ENCODE measurements at regions not wholly inside any gene's neighbourhood (a gene's known extent, or its start where the extent isn't known, plus 50 kb on each side); places are given as distances from the start of the nearest gene placed in this dataset.
A peak's percentile ranks its signal among the peaks of the same experiment; 100 is the strongest.

DNA sequence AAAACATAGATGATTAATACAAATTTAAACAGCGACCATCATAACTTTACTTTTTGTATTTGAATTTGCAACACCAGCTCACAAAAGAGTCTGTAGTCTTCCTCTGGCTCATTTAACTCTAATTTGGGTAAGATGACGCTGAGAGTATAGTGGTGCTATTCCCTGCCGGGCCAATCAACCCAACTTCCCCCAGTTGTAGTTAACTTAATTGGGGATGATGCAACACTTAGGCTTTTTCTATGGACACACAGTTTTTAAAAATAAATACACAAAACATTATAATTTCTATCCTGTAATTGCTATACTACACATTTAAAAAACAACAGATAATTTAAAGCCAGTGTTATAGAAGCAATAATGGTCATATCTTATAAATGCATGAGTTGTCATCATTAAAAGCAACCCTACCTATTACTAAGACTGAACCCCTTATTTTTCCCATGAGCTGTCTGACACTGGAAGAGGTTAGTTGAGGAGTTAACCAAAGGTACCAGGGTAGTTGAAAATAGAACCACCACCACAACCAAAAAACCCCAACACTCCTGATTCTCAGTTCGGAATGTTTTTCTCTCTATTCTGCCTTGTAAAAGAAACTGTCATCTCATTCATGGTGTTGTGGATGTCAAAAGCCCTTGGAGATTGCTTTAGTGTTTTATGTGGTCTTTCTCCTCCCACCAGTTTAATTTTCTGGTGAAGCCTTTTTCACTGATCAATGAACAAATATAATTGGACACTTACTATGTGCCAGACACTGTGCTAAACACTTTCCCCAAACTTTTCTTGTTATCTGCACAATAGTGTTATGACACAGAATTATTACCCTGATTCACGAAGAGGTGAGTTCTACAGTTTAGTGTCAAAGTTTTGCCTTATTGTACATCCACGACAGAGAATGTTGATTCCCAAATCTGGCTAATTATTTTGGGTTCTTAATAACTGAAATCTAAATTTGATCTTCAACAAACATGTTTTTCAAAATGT lies 61.5 kb upstream of the RAPGEF2 start:
- DNase-seq, result no peak

DNA sequence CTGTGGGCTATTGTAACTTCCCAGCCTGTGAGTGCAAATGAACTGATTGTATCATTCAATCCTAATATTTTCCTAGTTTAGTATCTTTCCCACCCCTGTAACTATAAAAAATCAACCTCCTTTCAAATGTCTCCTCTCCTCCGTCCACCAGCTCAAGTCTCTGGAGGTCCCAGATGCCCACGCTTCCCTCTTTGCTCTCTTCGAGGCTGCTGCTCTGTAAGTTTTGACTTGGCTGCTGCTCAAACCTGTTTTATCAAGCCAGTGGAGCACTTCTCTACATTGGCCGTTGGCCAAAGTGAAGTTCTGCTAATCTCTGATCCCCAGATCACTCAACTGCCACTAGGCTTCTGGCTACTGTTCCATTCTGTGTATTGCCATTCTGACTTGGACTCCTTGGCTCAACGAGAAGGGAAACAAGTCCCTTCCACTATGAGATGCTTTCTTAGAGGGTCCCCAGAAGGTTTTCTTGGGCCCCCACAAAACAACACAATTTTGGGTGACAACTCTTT lies 60.7 kb upstream of the RAPGEF2 start:
- peak; percentile 10 for DNase-seq

DNA sequence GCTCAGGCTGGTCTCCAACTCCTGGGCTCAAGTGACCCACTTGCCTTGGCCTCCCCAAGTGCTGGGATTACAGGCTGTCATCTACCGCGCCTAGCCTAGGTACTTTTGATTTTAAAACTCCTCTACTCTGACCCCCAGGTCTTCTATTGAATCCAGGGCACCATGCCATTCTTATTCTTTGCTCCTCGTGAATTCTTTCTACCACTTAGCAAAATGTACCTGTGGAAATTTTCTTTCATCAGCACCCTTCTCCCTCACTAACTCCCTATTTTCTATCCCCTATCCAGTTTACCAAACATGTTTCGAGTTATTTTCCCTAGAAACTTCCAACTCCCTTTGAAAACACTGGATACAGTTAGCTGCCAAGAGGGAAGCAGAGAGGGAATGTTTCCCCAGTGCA lies 60.0 kb upstream of the RAPGEF2 start:
- no peak for DNase-seq

- no peak for DNase-seq
Observed at GRCh38 chr4:159043861-159044260, 59.0 kb upstream of the RAPGEF2 start.

DNA sequence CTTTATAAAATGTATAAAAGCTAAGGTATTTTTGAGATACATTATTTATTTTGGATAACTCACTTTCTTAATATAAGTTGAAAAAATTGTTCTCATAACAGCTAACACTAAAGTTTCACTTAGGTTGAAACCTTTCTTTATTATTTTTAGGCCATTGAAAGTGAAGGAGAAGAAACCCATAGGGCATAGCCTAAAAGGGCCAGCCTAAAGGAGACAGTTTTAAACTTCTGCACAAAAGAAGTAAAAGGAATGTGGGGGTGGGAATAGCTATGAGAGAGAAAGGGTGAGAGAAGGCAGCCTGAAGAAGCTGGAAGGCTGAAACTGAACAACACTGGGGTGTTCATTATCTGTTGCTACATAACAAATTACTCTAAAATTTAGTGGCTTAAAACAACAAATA lies 57.6 kb upstream of the RAPGEF2 start:
- no peak for DNase-seq

- DNase-seq, result no peak
Observed at GRCh38 chr4:159046683-159047082, 56.2 kb upstream of the RAPGEF2 start.

DNA sequence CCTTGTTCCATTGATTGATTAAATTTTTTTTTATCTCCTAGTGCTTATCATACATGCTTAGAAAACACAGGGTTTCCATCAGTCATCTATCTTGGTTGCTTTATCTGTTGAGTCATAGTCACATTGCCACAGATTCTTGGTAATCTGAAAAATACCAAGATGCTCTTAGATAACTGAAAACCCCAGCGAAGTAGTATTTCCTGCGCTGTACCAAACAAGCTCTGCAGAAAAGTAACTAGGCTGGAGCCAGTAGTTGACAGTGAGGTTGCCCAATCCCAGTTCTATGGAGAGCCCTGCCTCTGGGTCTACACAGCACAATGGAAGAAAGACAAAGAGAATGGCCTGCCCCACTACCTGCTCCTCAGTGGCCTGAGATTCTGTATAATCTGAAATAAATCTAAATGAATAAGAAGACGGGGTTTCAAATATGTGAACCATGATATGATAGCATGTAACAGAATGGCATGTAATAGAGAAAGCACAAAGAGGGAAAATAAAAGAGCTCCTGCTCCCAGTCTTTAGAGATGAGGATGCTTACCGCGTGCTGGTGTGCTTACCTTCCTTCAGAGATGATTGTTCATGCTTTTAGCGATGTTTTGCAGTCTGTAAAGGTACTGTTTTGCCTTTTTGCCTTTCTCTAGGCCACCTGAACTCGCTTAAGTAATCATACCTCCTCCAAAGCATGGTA lies 55.3 kb upstream of the RAPGEF2 start:
- DNase-seq, result no peak

DNA sequence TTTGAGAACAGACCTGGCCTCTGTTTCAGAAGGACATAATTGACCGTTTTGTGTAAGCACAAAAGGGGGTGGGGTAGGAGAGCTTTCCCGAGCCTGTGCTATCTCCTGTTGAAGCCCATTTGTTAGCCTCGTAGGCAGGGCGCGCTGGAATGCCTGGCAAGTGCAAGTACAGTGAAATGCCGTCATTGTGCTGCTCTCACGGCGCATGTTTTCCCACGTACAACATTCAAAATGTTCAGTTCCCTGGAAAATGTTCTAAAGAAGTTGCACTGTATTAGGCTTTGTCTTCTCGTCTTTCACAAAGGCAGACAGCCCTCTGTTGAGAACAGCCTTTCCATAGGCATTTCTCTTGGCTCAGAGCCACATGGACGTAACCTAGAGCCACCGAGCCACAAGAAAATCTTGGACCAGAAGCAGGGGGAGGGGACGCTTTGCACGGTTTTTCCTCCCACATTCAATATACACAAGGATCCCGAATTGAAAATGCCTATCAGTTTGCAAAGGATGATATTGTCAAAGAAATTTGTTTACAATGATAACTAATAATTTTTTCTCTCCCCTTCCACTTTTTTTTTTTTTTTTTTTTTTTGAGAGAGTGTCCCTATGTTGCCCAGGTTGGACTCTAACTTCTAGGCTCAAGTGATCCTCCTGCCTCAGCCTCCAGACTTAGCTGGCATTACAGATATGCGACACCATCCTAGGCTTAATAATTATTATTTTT lies 54.6 kb upstream of the RAPGEF2 start:
- peak; percentile 11 for DNase-seq

DNA sequence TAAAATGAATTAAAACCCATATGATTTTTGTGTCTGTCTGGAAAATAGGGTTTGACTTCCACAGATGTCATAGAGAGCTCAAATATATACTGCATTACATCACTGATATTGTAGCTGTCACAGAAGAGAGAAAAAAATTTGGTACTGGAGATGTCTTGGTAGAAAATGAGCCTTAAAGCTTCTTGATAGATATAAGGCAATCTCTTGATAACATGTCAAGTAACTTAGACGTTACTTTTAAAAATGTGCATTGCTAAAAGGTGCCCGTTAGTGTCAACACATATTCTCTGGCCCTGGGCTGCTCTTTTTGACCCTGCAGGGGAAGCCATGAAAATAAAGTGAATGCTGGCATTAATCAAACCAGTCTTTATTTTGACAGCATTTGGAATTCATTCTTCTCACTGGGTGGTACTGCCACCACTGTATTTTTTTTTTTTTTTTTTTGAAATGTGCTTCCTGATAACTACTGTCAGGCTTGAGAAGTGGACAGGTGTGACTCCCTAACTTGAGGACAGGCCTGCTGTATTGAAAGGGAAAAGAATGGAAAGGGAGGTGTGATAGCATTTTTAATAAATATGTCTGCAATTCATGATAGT lies 53.0 kb upstream of the RAPGEF2 start:
- DNase-seq, result no peak

DNA sequence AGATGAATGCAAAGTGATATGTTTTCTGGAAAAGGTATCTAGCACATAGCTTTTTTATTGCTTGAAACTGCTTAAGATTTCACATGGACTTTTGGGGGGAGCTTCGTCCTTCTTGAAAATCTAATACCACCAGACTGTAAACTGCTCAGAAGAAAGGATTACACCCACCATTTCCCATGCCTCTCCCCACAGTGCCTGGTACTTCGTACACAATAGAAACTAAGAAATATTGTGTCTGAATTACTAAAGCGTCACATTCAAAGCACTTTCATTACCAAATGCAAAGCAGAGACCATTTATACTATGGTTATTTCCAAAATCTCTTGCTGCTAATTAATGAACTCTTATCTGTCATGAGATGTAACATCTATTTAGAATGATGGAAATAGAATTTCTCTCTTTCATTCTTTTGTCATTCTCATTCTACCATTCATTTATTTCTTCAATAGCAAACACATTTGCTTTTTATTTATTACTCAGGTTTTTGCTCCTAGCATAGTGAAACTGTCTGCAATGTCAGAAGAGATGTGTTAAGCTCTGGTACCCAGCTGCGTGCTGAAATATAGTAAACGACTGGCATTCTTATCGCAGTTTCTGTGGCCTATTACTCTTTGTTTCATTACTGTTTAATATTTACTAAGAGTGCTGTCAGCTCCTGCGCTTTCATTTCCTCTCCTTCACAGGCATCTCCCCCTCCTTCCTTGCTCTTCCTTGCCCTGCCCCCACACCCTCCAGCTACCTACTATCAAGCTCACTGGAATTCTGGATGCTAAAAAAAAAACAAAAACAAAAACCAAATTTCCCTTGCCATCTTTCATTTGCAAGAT lies 51.4 kb upstream of the RAPGEF2 start:
- no peak for DNase-seq

DNA sequence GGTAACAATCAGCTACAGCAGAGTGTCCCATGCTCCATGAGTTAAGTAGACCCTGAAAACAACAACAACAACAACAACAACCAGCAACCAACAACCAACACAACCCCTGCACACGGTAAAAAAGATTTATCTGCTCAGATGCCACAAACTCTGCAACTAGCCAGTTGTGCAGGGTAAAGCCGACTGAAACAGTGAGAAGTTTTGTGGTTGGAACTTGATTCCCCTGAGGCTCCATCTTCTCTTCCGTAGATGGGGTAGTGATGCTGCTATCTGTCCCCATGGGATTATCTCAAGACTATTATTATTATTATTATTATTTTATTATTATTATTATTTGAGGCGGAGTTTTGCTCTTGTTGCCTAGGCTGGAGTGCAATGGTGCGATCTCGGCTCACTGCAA lies 50.6 kb upstream of the RAPGEF2 start:
- DNase-seq, result no peak
